ENCODE measurements at regions not wholly inside any gene's neighbourhood (a gene's known extent, or its start where the extent isn't known, plus 50 kb on each side); places are given as distances from the start of the nearest gene placed in this dataset.

- ATAC-seq (no peak), DNase-seq (no peak)
- 66% methylated on average over 6 of the region's 6 CpGs for WGBS
- no peaks in the 10 kb centered on the region for H3K9me3 ChIP-seq (ENCODE audit: control insufficient read depth, low read length)
- intact Hi-C loops (cut with DNase I) = no loop called here
- no peak overlapping the region for H3K27ac ChIP-seq (ENCODE audit: low read length)
- no peak overlapping the region for H3K4me3 ChIP-seq (ENCODE audit: low read length)
- H3K27me3 ChIP-seq (ENCODE audit: control insufficient read depth, insufficient read depth) = no peaks in the 10 kb centered on the region
- no peaks in the 10 kb centered on the region for H3K4me1 ChIP-seq (ENCODE audit: control insufficient read depth, insufficient read depth, low read length)
Measured at GRCh38 chr3:148255981-148256969, 441.4 kb upstream of the AGTR1 start.

GRCh38 chr3:148262980-148263379 is 434.7 kb upstream of the AGTR1 start:
- intact Hi-C loops (cut with DNase I) = no loop called here
- no peaks in the 10 kb centered on the region for H3K9me3 ChIP-seq (ENCODE audit: control insufficient read depth, low read length)
- DNase-seq (no peak), ATAC-seq (no peak)
- H3K4me3 ChIP-seq (ENCODE audit: low read length) = no peak overlapping the region
- H3K4me1 ChIP-seq (ENCODE audit: control insufficient read depth, insufficient read depth, low read length) = no peaks in the 10 kb centered on the region
- no peak overlapping the region for H3K27ac ChIP-seq (ENCODE audit: low read length)
- no peaks in the 10 kb centered on the region for H3K27me3 ChIP-seq (ENCODE audit: control insufficient read depth, insufficient read depth)

- Histone ChIP-seq H3K27ac (ENCODE audit: low read length) (no peak overlapping the region), H3K4me3 (ENCODE audit: low read length) (no peak overlapping the region), H3K9me3 (ENCODE audit: control insufficient read depth, low read length) (no peaks in the 10 kb centered on the region), H3K27me3 (ENCODE audit: control insufficient read depth, insufficient read depth) (no peaks in the 10 kb centered on the region), H3K4me1 (ENCODE audit: control insufficient read depth, insufficient read depth, low read length) (no peaks in the 10 kb centered on the region)
- ATAC-seq = no peak
- no peak for DNase-seq
- intact Hi-C loops (cut with DNase I) = no loop called here
- 64% methylated on average over 3 of the region's 3 CpGs for WGBS
Measured at GRCh38 chr3:148265841-148266240, 431.9 kb upstream of the AGTR1 start.

GRCh38 chr3:148266341-148266740 is 431.4 kb upstream of the AGTR1 start:
- no peaks in the 10 kb centered on the region for H3K9me3 ChIP-seq (ENCODE audit: control insufficient read depth, low read length)
- 83% methylated on average over 2 of the region's 2 CpGs for whole genome bisulfite sequencing

GRCh38 chr3:148269816-148270215 is 427.9 kb upstream of the AGTR1 start:
- no peak for ATAC-seq
- no peaks in the 10 kb centered on the region for H3K4me1 ChIP-seq (ENCODE audit: control insufficient read depth, insufficient read depth, low read length)
- DNase-seq = no peak
- H3K27ac ChIP-seq (ENCODE audit: low read length) = no peak overlapping the region
- no peaks in the 10 kb centered on the region for H3K9me3 ChIP-seq (ENCODE audit: control insufficient read depth, low read length)
- no peaks in the 10 kb centered on the region for H3K27me3 ChIP-seq (ENCODE audit: control insufficient read depth, insufficient read depth)
- intact Hi-C loops (cut with DNase I) = no loop called here
- no peak overlapping the region for H3K4me3 ChIP-seq (ENCODE audit: low read length)

More at GRCh38 chr3:148266341-148266740, 431.4 kb upstream of the AGTR1 start:
- Histone ChIP-seq H3K27me3 (ENCODE audit: control insufficient read depth, insufficient read depth) (no peaks in the 10 kb centered on the region), H3K4me1 (ENCODE audit: control insufficient read depth, insufficient read depth, low read length) (no peaks in the 10 kb centered on the region), H3K4me3 (ENCODE audit: low read length) (no peak overlapping the region), H3K27ac (ENCODE audit: low read length) (no peak overlapping the region)
- intact Hi-C loops (cut with DNase I) = no loop called here
- DNase-seq = no peak
- no peak for ATAC-seq

- ATAC-seq = no peak
Measured at GRCh38 chr3:148280623-148281242, 417.0 kb upstream of the AGTR1 start.

GRCh38 chr3:148289159-148289558 is 408.5 kb upstream of the AGTR1 start:
- H3K27ac ChIP-seq (ENCODE audit: low read length) = no peak overlapping the region
- DNase-seq = no peak
- H3K9me3 ChIP-seq (ENCODE audit: control insufficient read depth, low read length) = no peaks in the 10 kb centered on the region
- intact Hi-C loops (cut with DNase I) = no loop called here
- ATAC-seq = no peak
- H3K4me3 ChIP-seq (ENCODE audit: low read length) = no peak overlapping the region
- WGBS = 89% methylated on average over 6 of the region's 6 CpGs
- no peaks in the 10 kb centered on the region for H3K27me3 ChIP-seq (ENCODE audit: control insufficient read depth, insufficient read depth)
- H3K4me1 ChIP-seq (ENCODE audit: control insufficient read depth, insufficient read depth, low read length) = no peaks in the 10 kb centered on the region

More at GRCh38 chr3:148280623-148281242, 417.0 kb upstream of the AGTR1 start:
- no peak overlapping the region for H3K27ac ChIP-seq (ENCODE audit: low read length)
- H3K4me1 ChIP-seq (ENCODE audit: control insufficient read depth, insufficient read depth, low read length) = no peaks in the 10 kb centered on the region
- intact Hi-C loops (cut with DNase I) = no loop called here
- DNase-seq = peak in 2 of 3 donors; percentile 34 to 53
- no peaks in the 10 kb centered on the region for H3K9me3 ChIP-seq (ENCODE audit: control insufficient read depth, low read length)
- no peaks in the 10 kb centered on the region for H3K27me3 ChIP-seq (ENCODE audit: control insufficient read depth, insufficient read depth)
- WGBS = 93% methylated on average over 38 of the region's 38 CpGs
- no peak overlapping the region for H3K4me3 ChIP-seq (ENCODE audit: low read length)

GRCh38 chr3:148297013-148297412 is 400.7 kb upstream of the AGTR1 start:
- intact Hi-C loops (cut with DNase I) = no loop called here
- no peaks in the 10 kb centered on the region for H3K4me1 ChIP-seq (ENCODE audit: control insufficient read depth, insufficient read depth, low read length)
- H3K9me3 ChIP-seq (ENCODE audit: control insufficient read depth, low read length) = no peaks in the 10 kb centered on the region
- ATAC-seq (no peak), DNase-seq (no peak)
- no peaks in the 10 kb centered on the region for H3K27me3 ChIP-seq (ENCODE audit: control insufficient read depth, insufficient read depth)
- no peak overlapping the region for H3K27ac ChIP-seq (ENCODE audit: low read length)
- H3K4me3 ChIP-seq (ENCODE audit: low read length) = no peak overlapping the region

- no peaks in the 10 kb centered on the region for H3K9me3 ChIP-seq (ENCODE audit: control insufficient read depth, low read length)
- H3K27me3 ChIP-seq (ENCODE audit: control insufficient read depth, insufficient read depth) = no peaks in the 10 kb centered on the region
- H3K27ac ChIP-seq (ENCODE audit: low read length) = no peak overlapping the region
- H3K4me1 ChIP-seq (ENCODE audit: control insufficient read depth, insufficient read depth, low read length) = no peaks in the 10 kb centered on the region
- ATAC-seq (no peak), DNase-seq (no peak)
- no peak overlapping the region for H3K4me3 ChIP-seq (ENCODE audit: low read length)
- intact Hi-C loops (cut with DNase I) = no loop called here
- WGBS = 62% methylated on average over 2 of the region's 2 CpGs
Measured at GRCh38 chr3:148307443-148307843, 390.3 kb upstream of the AGTR1 start.

- no peak overlapping the region for H3K4me3 ChIP-seq (ENCODE audit: low read length)
- 32% methylated on average over 4 of the region's 4 CpGs for WGBS
- H3K9me3 ChIP-seq (ENCODE audit: control insufficient read depth, low read length) = no peaks in the 10 kb centered on the region
- intact Hi-C loops (cut with DNase I) = no loop called here
- H3K27me3 ChIP-seq (ENCODE audit: control insufficient read depth, insufficient read depth) = no peaks in the 10 kb centered on the region
- DNase-seq (no peak), ATAC-seq (peak in 1 of 2 donors; percentile 47)
- no peaks in the 10 kb centered on the region for H3K4me1 ChIP-seq (ENCODE audit: control insufficient read depth, insufficient read depth, low read length)
- no peak overlapping the region for H3K27ac ChIP-seq (ENCODE audit: low read length)
Measured at GRCh38 chr3:148309390-148310035, 388.2 kb upstream of the AGTR1 start.

- Histone ChIP-seq H3K9me3 (ENCODE audit: control insufficient read depth, low read length) (no peaks in the 10 kb centered on the region), H3K27me3 (ENCODE audit: control insufficient read depth, insufficient read depth) (no peaks in the 10 kb centered on the region), H3K4me3 (ENCODE audit: low read length) (no peak overlapping the region), H3K4me1 (ENCODE audit: control insufficient read depth, insufficient read depth, low read length) (no peaks in the 10 kb centered on the region), H3K27ac (ENCODE audit: low read length) (no peak overlapping the region)
- 81% methylated on average over 3 of the region's 3 CpGs for WGBS
- ATAC-seq (no peak), DNase-seq (no peak)
- intact Hi-C loops (cut with DNase I) = no loop called here
Measured at GRCh38 chr3:148315756-148316155, 381.9 kb upstream of the AGTR1 start.
